H1 (cell line): ENCODE measurements at regions not wholly inside any gene's neighbourhood (a gene's known extent, or its start where the extent isn't known, plus 50 kb on each side); places are given as distances from the start of the nearest gene placed in this dataset.

ENCODE experiments used
- CTCF ChIA-PET: fragments of 300-600 bp; sonication (Branson Sonifier 250); formaldehyde crosslinking; loops from one replicate; lab custom pipeline; 2021; ENCODE audit not compliant: partially characterized antibody; lab: Charles Lee
- POLR2A ChIA-PET: fragments of 300-600 bp; sonication (Branson Sonifier 250); formaldehyde crosslinking; loops from one replicate; lab custom pipeline; 2021; ENCODE audit warnings: inconsistent platforms; ENCODE audit not compliant: partially characterized antibody; lab: Charles Lee
- DNase-seq, 2 experiments: peaks; one replicate each; pipeline versions ENCODE4 v3.0.0 to v3.0.0-alpha.2; 2010 to 2022; ENCODE audit warnings: low spot score in 2 of 2, low read depth in 1 of 2, mixed read lengths in 1 of 2
- FAIRE-seq: peaks from 2 replicates; lab custom pipeline; 2011; peaks lifted over from hg19 to GRCh38; lab: Jason Lieb, UNC
- H2AFZ ChIP-seq: 2 replicates; pipeline ENCODE4 v1.8.1; 2012; ENCODE audit warnings: low read length, inconsistent platforms
- H2AK5ac ChIP-seq: 2 replicates; pipeline ENCODE4 v1.6.1; 2013; ENCODE audit warnings: low read depth, low read length
- H2BK120ac ChIP-seq: replicated peaks from 2 replicates; pipeline ENCODE3; 2013; ENCODE audit warnings: low read depth, low read length, inconsistent platforms
- H2BK12ac ChIP-seq: 2 replicates; pipeline ENCODE4 v1.6.1; 2013; ENCODE audit warnings: low read depth, low read length
- H2BK15ac ChIP-seq: 2 replicates; pipeline ENCODE4 v1.6.1; 2013; ENCODE audit warnings: low read length
- H2BK20ac ChIP-seq: 2 replicates; pipeline ENCODE4 v1.6.1; 2013; ENCODE audit warnings: low read length
- H2BK5ac ChIP-seq: 2 replicates; pipeline ENCODE4 v1.6.1; 2013; ENCODE audit warnings: low read depth, low read length
- H3K14ac ChIP-seq: 2 replicates; pipeline ENCODE4 v1.6.1; 2013; ENCODE audit warnings: inconsistent platforms; ENCODE audit not compliant: insufficient read length
- H3K18ac ChIP-seq: 2 replicates; pipeline ENCODE4 v1.6.1; 2013; ENCODE audit warnings: low read length; ENCODE audit errors: extremely low read depth
- H3K23ac ChIP-seq: 2 replicates; pipeline ENCODE4 v1.6.1; 2013; ENCODE audit warnings: inconsistent platforms; ENCODE audit not compliant: insufficient read length
- H3K23me2 ChIP-seq: 2 replicates; pipeline ENCODE4 v1.6.1; 2013; ENCODE audit warnings: low read depth, low read length
- H3K27ac ChIP-seq: 2 replicates; pipeline ENCODE4 v1.6.1; 2011; ENCODE audit warnings: low read depth, low read length, inconsistent platforms
- H3K27me3 ChIP-seq, 4 experiments: replicated peaks in 1 of 4; 1 replicate in 1 of 4; 2 replicates in 3 of 4; pipeline versions ENCODE4 v1.6.1 to v1.8.1; 2011 to 2013; ENCODE audit warnings: low read length in 3 of 4, mild to moderate bottlenecking in 3 of 4, inconsistent platforms in 2 of 4, mixed read lengths in 2 of 4, moderate library complexity in 1 of 4; ENCODE audit not compliant: control insufficient read depth in 3 of 4, insufficient read depth in 3 of 4; ENCODE audit errors: extremely low read depth in 1 of 4
- H3K36me3 ChIP-seq, 4 experiments: 2 replicates each; pipeline versions ENCODE4 v1.6.1 to v1.8.1; 2011 to 2013; ENCODE audit warnings: mild to moderate bottlenecking in 4 of 4, low read length in 3 of 4, moderate library complexity in 2 of 4, control low read depth in 1 of 4, inconsistent platforms in 1 of 4; ENCODE audit not compliant: insufficient read depth in 4 of 4, control insufficient read depth in 2 of 4
- H3K4ac ChIP-seq: replicated peaks from 2 replicates; pipeline ENCODE3; 2013; ENCODE audit warnings: low read length, low read depth, mixed read lengths, inconsistent platforms; ENCODE audit not compliant: insufficient read length
- H3K4me1 ChIP-seq, 4 experiments: replicated peaks in 1 of 4; 1 replicate in 1 of 4; 2 replicates in 3 of 4; pipeline versions ENCODE4 v1.6.1 to v1.8.1; 2011 to 2013; ENCODE audit warnings: low read length in 3 of 4, inconsistent platforms in 2 of 4, mixed read lengths in 1 of 4; ENCODE audit not compliant: insufficient read depth in 4 of 4, control insufficient read depth in 3 of 4
- H3K4me2 ChIP-seq, 2 experiments: 2 replicates each; pipeline versions ENCODE4 v1.6.1 to v1.8.1; 2011 to 2013; ENCODE audit warnings: low read depth in 2 of 2, low read length in 2 of 2, control low read depth in 1 of 2, inconsistent platforms in 1 of 2, mild to moderate bottlenecking in 1 of 2; ENCODE audit not compliant: insufficient read depth in 1 of 2
- H3K4me3 ChIP-seq, 4 experiments: fragments of 200-600, 300-600 bp in 1 of 4; sonication (generic), shearing (Covaris generic), sonication (Bioruptor Twin) in 1 of 4; 2 replicates each; pipeline versions ENCODE4 v1.5.1 to v1.8.1; 2011 to 2016; ENCODE audit warnings: low read length in 4 of 4, low read depth in 3 of 4, control low read depth in 2 of 4, inconsistent platforms in 2 of 4, mild to moderate bottlenecking in 2 of 4, mixed read lengths in 1 of 4, moderate library complexity in 1 of 4; ENCODE audit not compliant: insufficient read depth in 2 of 4; ENCODE audit errors: extremely low read depth in 1 of 4
- H3K56ac ChIP-seq: replicated peaks from 2 replicates; pipeline ENCODE3; 2013; ENCODE audit warnings: low read depth, mild to moderate bottlenecking, mixed read lengths, low read length, inconsistent platforms; ENCODE audit not compliant: insufficient read length
- H3K79me1 ChIP-seq: 2 replicates; pipeline ENCODE4 v1.6.1; 2013; ENCODE audit warnings: low read depth, low read length, control low read depth
- H3K79me2 ChIP-seq, 2 experiments: 2 replicates each; pipeline versions ENCODE4 v1.6.1 to v1.8.1; 2012 to 2013; ENCODE audit warnings: low read length in 2 of 2, mild to moderate bottlenecking in 2 of 2, inconsistent platforms in 1 of 2; ENCODE audit not compliant: insufficient read depth in 2 of 2, control insufficient read depth in 1 of 2
- H3K9ac ChIP-seq, 4 experiments: replicated peaks in 1 of 4; 1 replicate in 1 of 4; 2 replicates in 3 of 4; pipeline versions ENCODE4 v1.6.1 to v1.8.1; 2011 to 2013; ENCODE audit warnings: low read depth in 3 of 4, low read length in 3 of 4, control low read depth in 2 of 4, mild to moderate bottlenecking in 2 of 4, moderate library complexity in 2 of 4, inconsistent platforms in 1 of 4; ENCODE audit errors: extremely low read depth in 1 of 4
- H3K9me3 ChIP-seq, 2 experiments: 2 replicates each; pipeline versions ENCODE4 v1.6.1 to v1.8.1; 2012 to 2013; ENCODE audit warnings: mild to moderate bottlenecking in 2 of 2, moderate library complexity in 2 of 2, control low read depth in 1 of 2, inconsistent platforms in 1 of 2, low read depth in 1 of 2, low read length in 1 of 2, mixed read lengths in 1 of 2; ENCODE audit not compliant: insufficient read depth in 2 of 2
- H4K20me1 ChIP-seq, 2 experiments: replicated peaks in 1 of 2; 2 replicates each; pipeline versions ENCODE3 to v1.8.1; 2011 to 2013; ENCODE audit warnings: inconsistent platforms in 2 of 2, low read length in 2 of 2, mild to moderate bottlenecking in 1 of 2; ENCODE audit not compliant: insufficient read depth in 2 of 2, control insufficient read depth in 1 of 2
- H4K5ac ChIP-seq: 2 replicates; pipeline ENCODE4 v1.6.1; 2013; ENCODE audit warnings: low read length, low read depth, mixed read lengths, inconsistent platforms; ENCODE audit not compliant: insufficient read length
- H4K8ac ChIP-seq: 2 replicates; pipeline ENCODE4 v1.8.0; 2013; ENCODE audit warnings: mild to moderate bottlenecking, moderate library complexity, low read length, inconsistent platforms; ENCODE audit not compliant: insufficient read depth; ENCODE audit errors: extremely low read depth
- H4K91ac ChIP-seq: replicated peaks from 2 replicates; pipeline ENCODE3; 2013; ENCODE audit warnings: low read length, mixed read lengths, inconsistent platforms; ENCODE audit not compliant: insufficient read length
- CTBP2 ChIP-seq: IDR thresholded peaks from 2 replicates; pipeline ENCODE4 v1.7.0; 2011; ENCODE audit warnings: borderline replicate concordance, mild to moderate bottlenecking, moderate library complexity, mixed read lengths, low read length; ENCODE audit not compliant: insufficient read depth, insufficient read length
- GABPA ChIP-seq: IDR thresholded peaks from 2 replicates; pipeline ENCODE4 v1.6.1; 2011; ENCODE audit warnings: mild to moderate bottlenecking, low read length, moderate library complexity, borderline replicate concordance; ENCODE audit not compliant: insufficient read depth
- JUND ChIP-seq: IDR thresholded peaks from 2 replicates; pipeline ENCODE4 v1.6.1; 2011; ENCODE audit warnings: mild to moderate bottlenecking, improper control_type of control experiment, low read length
- SAP30 ChIP-seq: fragments of 300-600 bp; sonication (generic); IDR thresholded peaks from 2 replicates; pipeline ENCODE4 v1.7.1; 2012; ENCODE audit warnings: low read length, moderate library complexity, mild to moderate bottlenecking, inconsistent platforms; ENCODE audit not compliant: insufficient read depth, insufficient replicate concordance
- WGBS, 2 experiments: shearing (Covaris generic) in 1 of 2; methylation state at CpG; one replicate each; pipeline versions ENCODE4 v1.1.6 to v1.1.7; 2013 to 2015; ENCODE audit warnings: low lambda C conversion rate in 2 of 2, mixed read lengths in 2 of 2, inconsistent platforms in 1 of 2, low coverage in 1 of 2, missing lambda C conversion rate in 1 of 2; ENCODE audit not compliant: insufficient replicate concordance in 2 of 2, insufficient coverage in 1 of 2, insufficient read length in 1 of 2; ENCODE audit errors: extremely low coverage in 1 of 2, missing lambda C conversion rate in 1 of 2; 5-methylcytosine and 5-hydroxymethylcytosine counted together
- TF ChIP-seq, protein P1 (sequence below): IDR thresholded peaks from 2 replicates; pipeline ENCODE4 v1.6.1; 2011; ENCODE audit warnings: low read depth, mild to moderate bottlenecking, low read length; ENCODE audit not compliant: insufficient read depth

DNA sequence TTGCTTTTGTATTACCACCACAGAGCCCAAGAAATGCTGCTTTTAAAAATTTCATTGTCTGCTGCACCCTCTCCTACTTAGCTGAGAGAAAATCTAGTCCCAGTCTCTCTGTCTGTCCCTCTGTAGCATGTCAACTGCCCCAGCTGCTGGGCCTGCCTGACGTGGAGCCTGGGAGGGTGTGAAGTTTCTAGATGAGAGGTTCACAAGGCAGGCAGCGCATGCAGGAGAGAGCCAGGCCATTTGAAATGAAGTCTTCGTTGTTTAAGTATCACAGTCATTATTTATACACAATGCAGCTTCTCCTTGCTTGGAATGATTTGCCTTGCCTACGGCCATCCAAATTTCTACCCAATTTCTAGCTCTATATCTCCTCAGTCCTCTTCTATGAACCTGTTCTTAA lies 306.8 kb upstream of the PLXNA2 start:
- Histone ChIP-seq H2AK5ac (no peak overlapping the region), H3K79me2 (no peaks in the 10 kb centered on the region), H3K79me1 (no peaks in the 10 kb centered on the region), H3K56ac (no peak overlapping the region), H3K27me3 (no peaks in the 10 kb centered on the region), H4K91ac (no peak overlapping the region), H3K4me2 (no peak overlapping the region), H3K4me3 (no peak overlapping the region), H3K9ac (no peak overlapping the region), H4K8ac (no peak overlapping the region), H3K14ac (peak overlapping the region; percentile 87), H2BK12ac (no peak overlapping the region), H2BK15ac (no peak overlapping the region)
- no peak for DNase-seq
- TF ChIP-seq CTBP2, result no peak
- TF ChIP-seq GABPA, result no peak
- TF ChIP-seq JUND, result no peak
- TF ChIP-seq, protein P1, sequence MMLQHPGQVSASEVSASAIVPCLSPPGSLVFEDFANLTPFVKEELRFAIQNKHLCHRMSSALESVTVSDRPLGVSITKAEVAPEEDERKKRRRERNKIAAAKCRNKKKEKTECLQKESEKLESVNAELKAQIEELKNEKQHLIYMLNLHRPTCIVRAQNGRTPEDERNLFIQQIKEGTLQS, result no peak
- TF ChIP-seq SAP30, result no peak
- TF ChIP-seq, all 59 proteins: peak for 0
- ChIA-PET POLR2A (no interaction called here), CTCF (no interaction called here)
- H2BK5ac ChIP-seq, result no peak overlapping the region
- no peaks in the 10 kb centered on the region for H3K23me2 ChIP-seq
- no peak overlapping the region for H3K18ac ChIP-seq
- no peak overlapping the region for H2BK120ac ChIP-seq
- no peak overlapping the region for H3K4ac ChIP-seq
- H2AFZ ChIP-seq, result peak overlapping the region; percentile 73; the same call in 1 of the 2 replicates
- 0 out of 7 replicates have a peak, but pooled peaks cover 0 to 4% (median 0%) of the 10 kb centered on the region in 4 experiments for H3K4me1 ChIP-seq
- no peaks in the 10 kb centered on the region for H4K20me1 ChIP-seq
- 82% methylated on average over 4 of the region's 4 CpGs; no CpG with 5 or more reads in 1 of the 2 experiments for WGBS, 2 experiments
- no peak overlapping the region for H3K23ac ChIP-seq
- no peak overlapping the region for H2BK20ac ChIP-seq
- no peak overlapping the region for H4K5ac ChIP-seq
- no peak for FAIRE-seq
- H3K27ac ChIP-seq, result no peak overlapping the region
- no peaks in the 10 kb centered on the region for H3K36me3 ChIP-seq
- H3K9me3 ChIP-seq, result no peaks in the 10 kb centered on the region
